Mucosa of rectum (tissue), 2 donors: ENCODE measurements at regions not wholly inside any gene's neighbourhood (a gene's known extent, or its start where the extent isn't known, plus 50 kb on each side); places are given as distances from the start of the nearest gene placed in this dataset.

Source experiments
- H3K27ac ChIP-seq, 2 donors: one replicate each; pipeline ENCODE4 v1.7.0; 2013; ENCODE audit warnings: inconsistent platforms in 2 of 2, low read depth in 2 of 2, low read length in 2 of 2
- H3K27me3 ChIP-seq, 2 donors: one replicate each; pipeline ENCODE4 v1.7.0; 2013; ENCODE audit warnings: low read length in 2 of 2; ENCODE audit not compliant: control insufficient read depth in 2 of 2, insufficient read depth in 2 of 2
- H3K36me3 ChIP-seq, 2 donors: one replicate each; pipeline ENCODE4 v1.7.0; 2013; ENCODE audit warnings: low read length in 2 of 2; ENCODE audit not compliant: control insufficient read depth in 2 of 2, insufficient read depth in 2 of 2
- H3K4me1 ChIP-seq, 2 donors: one replicate each; pipeline ENCODE4 v1.7.0; 2013; ENCODE audit warnings: low read length in 2 of 2, mild to moderate bottlenecking in 1 of 2; ENCODE audit not compliant: control insufficient read depth in 2 of 2, insufficient read depth in 2 of 2
- H3K4me3 ChIP-seq, 2 donors: one replicate each; pipeline ENCODE4 v1.7.0; 2013; ENCODE audit warnings: low read length in 2 of 2
- H3K9ac ChIP-seq, 2 donors: one replicate each; pipeline ENCODE4 v1.7.0; 2013; ENCODE audit warnings: low read length in 2 of 2, low read depth in 1 of 2, mild to moderate bottlenecking in 1 of 2
- H3K9me3 ChIP-seq, 2 donors: one replicate each; pipeline ENCODE4 v1.7.0; 2013; ENCODE audit warnings: low read length in 2 of 2; ENCODE audit not compliant: control insufficient read depth in 2 of 2
- donor health status: healthy.
- donor health status: Normal muscosa, but diverticular disease.

GRCh38 chr5:67607958-67608357 lies 411.4 kb upstream of the CD180 start:
- Histone ChIP-seq H3K9me3 (no peaks in the 10 kb centered on the region), H3K4me1 (no peaks in the 10 kb centered on the region), H3K27ac (no peak overlapping the region)

GRCh38 chr5:67606586-67606947 lies 410.0 kb upstream of the CD180 start:
- Histone ChIP-seq H3K27ac (no peak overlapping the region), H3K9me3 (no peaks in the 10 kb centered on the region), H3K9ac (no peak overlapping the region), H3K27me3 (no peaks in the 10 kb centered on the region), H3K36me3 (no peaks in the 10 kb centered on the region), H3K4me1 (no peaks in the 10 kb centered on the region), H3K4me3 (no peak overlapping the region)

More at GRCh38 chr5:67607958-67608357, 411.4 kb upstream of the CD180 start:
- Histone ChIP-seq H3K4me3 (no peak overlapping the region), H3K36me3 (no peaks in the 10 kb centered on the region), H3K9ac (no peak overlapping the region), H3K27me3 (no peaks in the 10 kb centered on the region)

- Histone ChIP-seq H3K36me3 (no peaks in the 10 kb centered on the region), H3K27me3 (no peaks in the 10 kb centered on the region), H3K4me1 (no peaks in the 10 kb centered on the region), H3K27ac (no peak overlapping the region), H3K9ac (no peak overlapping the region), H3K9me3 (no peaks in the 10 kb centered on the region), H3K4me3 (no peak overlapping the region)
These were observed 409.4 kb upstream of the CD180 start for GRCh38 chr5:67605730-67606585.

- Histone ChIP-seq H3K36me3 (no peaks in the 10 kb centered on the region), H3K27ac (no peak overlapping the region)
These were observed 394.9 kb upstream of the CD180 start for GRCh38 chr5:67591491-67591890.

GRCh38 chr5:67588389-67588788 lies 391.8 kb upstream of the CD180 start:
- no peak overlapping the region for H3K9ac ChIP-seq
- H3K27me3 ChIP-seq = no peaks in the 10 kb centered on the region
- H3K9me3 ChIP-seq = no peaks in the 10 kb centered on the region
- no peaks in the 10 kb centered on the region for H3K36me3 ChIP-seq
- H3K27ac ChIP-seq = no peak overlapping the region
- H3K4me3 ChIP-seq = no peak overlapping the region
- no peaks in the 10 kb centered on the region for H3K4me1 ChIP-seq

More at GRCh38 chr5:67591491-67591890, 394.9 kb upstream of the CD180 start:
- no peaks in the 10 kb centered on the region for H3K9me3 ChIP-seq
- H3K4me1 ChIP-seq = no peaks in the 10 kb centered on the region
- no peak overlapping the region for H3K9ac ChIP-seq
- H3K4me3 ChIP-seq = no peak overlapping the region
- no peaks in the 10 kb centered on the region for H3K27me3 ChIP-seq

- Histone ChIP-seq H3K4me1 (no peaks in the 10 kb centered on the region), H3K27me3 (no peaks in the 10 kb centered on the region), H3K4me3 (no peak overlapping the region), H3K9ac (no peak overlapping the region), H3K36me3 (no peaks in the 10 kb centered on the region), H3K27ac (no peak overlapping the region), H3K9me3 (no peaks in the 10 kb centered on the region)
These were observed 384.6 kb upstream of the CD180 start for GRCh38 chr5:67581203-67581602.

GRCh38 chr5:67578011-67578410 lies 381.4 kb upstream of the CD180 start:
- H3K27me3 ChIP-seq = no peaks in the 10 kb centered on the region
- no peak overlapping the region for H3K27ac ChIP-seq
- H3K4me1 ChIP-seq = no peaks in the 10 kb centered on the region
- no peak overlapping the region for H3K4me3 ChIP-seq
- H3K36me3 ChIP-seq = no peaks in the 10 kb centered on the region
- no peak overlapping the region for H3K9ac ChIP-seq
- H3K9me3 ChIP-seq = no peaks in the 10 kb centered on the region

GRCh38 chr5:67577424-67577823 lies 380.8 kb upstream of the CD180 start:
- Histone ChIP-seq H3K4me3 (no peak overlapping the region), H3K27me3 (no peaks in the 10 kb centered on the region), H3K9me3 (no peaks in the 10 kb centered on the region)

GRCh38 chr5:67576112-67576511 lies 379.5 kb upstream of the CD180 start:
- no peak overlapping the region for H3K27ac ChIP-seq
- H3K9me3 ChIP-seq = no peaks in the 10 kb centered on the region
- no peaks in the 10 kb centered on the region for H3K4me1 ChIP-seq
- no peaks in the 10 kb centered on the region for H3K27me3 ChIP-seq
- H3K36me3 ChIP-seq = no peaks in the 10 kb centered on the region
- H3K9ac ChIP-seq = no peak overlapping the region
- H3K4me3 ChIP-seq = no peak overlapping the region

More at GRCh38 chr5:67577424-67577823, 380.8 kb upstream of the CD180 start:
- Histone ChIP-seq H3K27ac (no peak overlapping the region), H3K36me3 (no peaks in the 10 kb centered on the region), H3K4me1 (no peaks in the 10 kb centered on the region), H3K9ac (no peak overlapping the region)

GRCh38 chr5:67575087-67575486 lies 378.5 kb upstream of the CD180 start:
- Histone ChIP-seq H3K4me1 (no peaks in the 10 kb centered on the region), H3K27me3 (no peaks in the 10 kb centered on the region), H3K36me3 (no peaks in the 10 kb centered on the region), H3K9ac (no peak overlapping the region), H3K9me3 (no peaks in the 10 kb centered on the region), H3K4me3 (no peak overlapping the region), H3K27ac (no peak overlapping the region)
